ENCODE measurements at regions not wholly inside any gene's neighbourhood (a gene's known extent, or its start where the extent isn't known, plus 50 kb on each side); places are given as distances from the start of the nearest gene placed in this dataset.

GRCh38 chr2:525611-526010 is 151.6 kb downstream of the TMEM18 start:
- no peak overlapping the region for H3K4me3 ChIP-seq (ENCODE audit: control insufficient read depth in 1 of 2, extremely low read depth in 1 of 2, low read length in 1 of 2)
- H3K36me3 ChIP-seq (ENCODE audit: control insufficient read depth in 2 of 2, extremely low read depth in 1 of 2, insufficient read depth in 1 of 2, low read length in 1 of 2): no peaks in the 10 kb centered on the region
- H3K27me3 ChIP-seq (replicated peaks in 1 of 2; ENCODE audit: control insufficient read depth in 2 of 2, extremely low read depth in 1 of 2, insufficient read depth in 2 of 2, low read length in 1 of 2): peaks cover 0 to 32% of the 10 kb centered on the region in 2 experiments
- whole genome bisulfite sequencing (ENCODE audit: insufficient coverage): 97% methylated on average over 10 of the region's 10 CpGs
- peaks cover 3% of the 10 kb centered on the region for H3K9me3 ChIP-seq
- H3K36me3 Mint-ChIP-seq: no peaks in the 10 kb centered on the region
- H3K4me1 ChIP-seq (ENCODE audit: control insufficient read depth in 1 of 2, extremely low read depth in 1 of 2, insufficient read depth in 2 of 2, low read length in 2 of 2): no peaks in the 10 kb centered on the region
- no peak overlapping the region for H3K27ac Mint-ChIP-seq
- no peak overlapping the region for H3K4me3 Mint-ChIP-seq
- DNase-seq (no peak), ATAC-seq (replicated peaks in 1 of 4) (no peak)
- H3K9me3 Mint-ChIP-seq: peaks cover 0 to 6% (median 4%) of the 10 kb centered on the region in 3 donors
- POLR2A ChIA-PET: no interaction called here
- H3K27ac ChIP-seq (ENCODE audit: low read length): no peak overlapping the region
- no peaks in the 10 kb centered on the region for H3K4me1 Mint-ChIP-seq
- peaks cover 16 to 24% of the 10 kb centered on the region in 2 donors for H3K27me3 Mint-ChIP-seq
- CTCF ChIA-PET: no interaction called here

GRCh38 chr2:525021-525420 is 152.2 kb downstream of the TMEM18 start:
- Mint-ChIP-seq H3K27me3 (peaks cover 16 to 24% of the 10 kb centered on the region in 2 donors), H3K36me3 (no peaks in the 10 kb centered on the region), H3K27ac (no peak overlapping the region), H3K4me1 (no peaks in the 10 kb centered on the region), H3K4me3 (no peak overlapping the region), H3K9me3 (peaks cover 0 to 6% (median 4%) of the 10 kb centered on the region in 3 donors)
- Histone ChIP-seq H3K36me3 (ENCODE audit: control insufficient read depth in 2 of 2, extremely low read depth in 1 of 2, insufficient read depth in 1 of 2, low read length in 1 of 2) (no peaks in the 10 kb centered on the region), H3K9me3 (peaks cover 2% of the 10 kb centered on the region), H3K4me1 (ENCODE audit: control insufficient read depth in 1 of 2, extremely low read depth in 1 of 2, insufficient read depth in 2 of 2, low read length in 2 of 2) (no peaks in the 10 kb centered on the region), H3K27ac (ENCODE audit: low read length) (no peak overlapping the region), H3K27me3 (replicated peaks in 1 of 2; ENCODE audit: control insufficient read depth in 2 of 2, extremely low read depth in 1 of 2, insufficient read depth in 2 of 2, low read length in 1 of 2) (peaks cover 0 to 32% of the 10 kb centered on the region in 2 experiments), H3K4me3 (ENCODE audit: control insufficient read depth in 1 of 2, extremely low read depth in 1 of 2, low read length in 1 of 2) (no peak overlapping the region)
- ATAC-seq (replicated peaks in 1 of 4) (no peak), DNase-seq (no peak)
- 74% methylated on average over 6 of the region's 7 CpGs for WGBS (ENCODE audit: insufficient coverage)
- ChIA-PET POLR2A (no interaction called here), CTCF (no interaction called here)

- WGBS (ENCODE audit: insufficient coverage): 33% methylated on average over 1 of the region's 3 CpGs
- H3K4me1 Mint-ChIP-seq: no peaks in the 10 kb centered on the region
- Histone ChIP-seq H3K27ac (ENCODE audit: low read length) (no peak overlapping the region), H3K9me3 (no peaks in the 10 kb centered on the region), H3K36me3 (ENCODE audit: control insufficient read depth in 2 of 2, extremely low read depth in 1 of 2, insufficient read depth in 1 of 2, low read length in 1 of 2) (no peaks in the 10 kb centered on the region), H3K4me1 (ENCODE audit: control insufficient read depth in 1 of 2, extremely low read depth in 1 of 2, insufficient read depth in 2 of 2, low read length in 2 of 2) (no peaks in the 10 kb centered on the region), H3K27me3 (replicated peaks in 1 of 2; ENCODE audit: control insufficient read depth in 2 of 2, extremely low read depth in 1 of 2, insufficient read depth in 2 of 2, low read length in 1 of 2) (peaks cover 0 to 32% of the 10 kb centered on the region in 2 experiments), H3K4me3 (ENCODE audit: control insufficient read depth in 1 of 2, extremely low read depth in 1 of 2, low read length in 1 of 2) (no peak overlapping the region)
- DNase-seq (no peak), ATAC-seq (replicated peaks in 1 of 4) (no peak)
- no peak overlapping the region for H3K27ac Mint-ChIP-seq
- no peak overlapping the region for H3K4me3 Mint-ChIP-seq
- ChIA-PET POLR2A (no interaction called here), CTCF (no interaction called here)
- no peaks in the 10 kb centered on the region for H3K36me3 Mint-ChIP-seq
- H3K9me3 Mint-ChIP-seq: peaks cover 0 to 3% (median 0%) of the 10 kb centered on the region in 3 donors
- H3K27me3 Mint-ChIP-seq: peaks cover 14 to 22% of the 10 kb centered on the region in 2 donors
These were observed 152.8 kb downstream of the TMEM18 start for GRCh38 chr2:524442-524841.

GRCh38 chr2:523698-524270 is 153.4 kb downstream of the TMEM18 start:
- Mint-ChIP-seq H3K9me3 (no peaks in the 10 kb centered on the region), H3K4me3 (no peak overlapping the region), H3K27me3 (peaks cover 14 to 22% of the 10 kb centered on the region in 2 donors), H3K27ac (no peak overlapping the region), H3K4me1 (no peaks in the 10 kb centered on the region), H3K36me3 (no peaks in the 10 kb centered on the region)
- DNase-seq (no peak), ATAC-seq (replicated peaks in 1 of 4) (no peak)
- Histone ChIP-seq H3K4me3 (ENCODE audit: control insufficient read depth in 1 of 2, extremely low read depth in 1 of 2, low read length in 1 of 2) (no peak overlapping the region), H3K27me3 (replicated peaks in 1 of 2; ENCODE audit: control insufficient read depth in 2 of 2, extremely low read depth in 1 of 2, insufficient read depth in 2 of 2, low read length in 1 of 2) (peaks cover 0 to 32% of the 10 kb centered on the region in 2 experiments), H3K27ac (ENCODE audit: low read length) (no peak overlapping the region), H3K36me3 (ENCODE audit: control insufficient read depth in 2 of 2, extremely low read depth in 1 of 2, insufficient read depth in 1 of 2, low read length in 1 of 2) (no peaks in the 10 kb centered on the region), H3K9me3 (no peaks in the 10 kb centered on the region), H3K4me1 (ENCODE audit: control insufficient read depth in 1 of 2, extremely low read depth in 1 of 2, insufficient read depth in 2 of 2, low read length in 2 of 2) (no peaks in the 10 kb centered on the region)
- CTCF ChIA-PET: no interaction called here
- WGBS (ENCODE audit: insufficient coverage): 74% methylated on average over 12 of the region's 12 CpGs
- POLR2A ChIA-PET: no interaction called here

- ATAC-seq (replicated peaks in 1 of 4): no peak
- Mint-ChIP-seq H3K27ac (no peak overlapping the region), H3K4me1 (no peaks in the 10 kb centered on the region), H3K9me3 (no peaks in the 10 kb centered on the region), H3K4me3 (no peak overlapping the region), H3K36me3 (no peaks in the 10 kb centered on the region), H3K27me3 (peaks cover 14 to 24% of the 10 kb centered on the region in 2 donors)
- Histone ChIP-seq H3K4me1 (ENCODE audit: control insufficient read depth in 1 of 2, extremely low read depth in 1 of 2, insufficient read depth in 2 of 2, low read length in 2 of 2) (no peaks in the 10 kb centered on the region), H3K27me3 (replicated peaks in 1 of 2; ENCODE audit: control insufficient read depth in 2 of 2, extremely low read depth in 1 of 2, insufficient read depth in 2 of 2, low read length in 1 of 2) (peaks cover 0 to 32% of the 10 kb centered on the region in 2 experiments), H3K4me3 (ENCODE audit: control insufficient read depth in 1 of 2, extremely low read depth in 1 of 2, low read length in 1 of 2) (no peak overlapping the region), H3K9me3 (no peaks in the 10 kb centered on the region), H3K27ac (ENCODE audit: low read length) (no peak overlapping the region), H3K36me3 (ENCODE audit: control insufficient read depth in 2 of 2, extremely low read depth in 1 of 2, insufficient read depth in 1 of 2, low read length in 1 of 2) (no peaks in the 10 kb centered on the region)
- ChIA-PET CTCF (no interaction called here), POLR2A (no interaction called here)
- no peak for DNase-seq
- 82% methylated on average over 9 of the region's 9 CpGs for WGBS (ENCODE audit: insufficient coverage)
These were observed 154.4 kb downstream of the TMEM18 start for GRCh38 chr2:522776-523175.

- POLR2A ChIA-PET: no interaction called here
- CTCF ChIA-PET: no interaction called here
- Histone ChIP-seq H3K4me1 (ENCODE audit: control insufficient read depth in 1 of 2, extremely low read depth in 1 of 2, insufficient read depth in 2 of 2, low read length in 2 of 2) (no peaks in the 10 kb centered on the region), H3K27ac (ENCODE audit: low read length) (no peak overlapping the region), H3K4me3 (ENCODE audit: control insufficient read depth in 1 of 2, extremely low read depth in 1 of 2, low read length in 1 of 2) (no peak overlapping the region), H3K9me3 (no peaks in the 10 kb centered on the region), H3K27me3 (replicated peaks in 1 of 2; ENCODE audit: control insufficient read depth in 2 of 2, extremely low read depth in 1 of 2, insufficient read depth in 2 of 2, low read length in 1 of 2) (peaks cover 0 to 32% of the 10 kb centered on the region in 2 experiments), H3K36me3 (ENCODE audit: control insufficient read depth in 2 of 2, extremely low read depth in 1 of 2, insufficient read depth in 1 of 2, low read length in 1 of 2) (no peaks in the 10 kb centered on the region)
- ATAC-seq (replicated peaks in 1 of 4): no peak
- DNase-seq: no peak
- no peak overlapping the region for H3K27ac Mint-ChIP-seq
- 98% methylated on average over 30 of the region's 31 CpGs for WGBS (ENCODE audit: insufficient coverage)
- no peaks in the 10 kb centered on the region for H3K9me3 Mint-ChIP-seq
- H3K4me1 Mint-ChIP-seq: no peaks in the 10 kb centered on the region
- peaks cover 14 to 24% of the 10 kb centered on the region in 2 donors for H3K27me3 Mint-ChIP-seq
- no peaks in the 10 kb centered on the region for H3K36me3 Mint-ChIP-seq
- H3K4me3 Mint-ChIP-seq: no peak overlapping the region
These were observed 155.2 kb downstream of the TMEM18 start for GRCh38 chr2:521853-522530.

Measured in T-cell (primary cell).